HepG2 (cell line): ENCODE measurements at regions not wholly inside any gene's neighbourhood (a gene's known extent, or its start where the extent isn't known, plus 50 kb on each side); places are given as distances from the start of the nearest gene placed in this dataset.

Source experiments
- ATAC-seq: fragments of 200-7000 bp; cut with Tn5 transposase; 3 replicates; pipeline ENCODE4 v1.9.1; 2020; ENCODE audit warnings: mild to moderate bottlenecking, moderate library complexity
- BruUV-seq: library from RNA; stranded (reverse); fragments of 400-500 nt; replicated peaks from 2 replicates; lab custom pipeline; 2021; lab: Mats Ljungman, UMichigan
- CTCF ChIA-PET: fragments of 300-600 bp; formaldehyde crosslinking; extraction: SDS; loops from one replicate; lab custom pipeline; 2021; ENCODE audit warnings: low total read pairs, inconsistent platforms, low intra/inter-chr PET ratio; lab: Yijun Ruan, JAX
- POLR2A ChIA-PET: fragments of 350-600 bp; sonication (Branson Sonifier 250); formaldehyde crosslinking; loops from one replicate; lab custom pipeline; 2020; ENCODE audit warnings: antibody characterized with exemption, inconsistent platforms; lab: Yijun Ruan, JAX
- DNase-seq: peaks from one replicate; pipeline ENCODE4 v3.0.0-alpha.2; 2015; ENCODE audit warnings: low spot score
- FAIRE-seq: peaks from 3 replicates; lab custom pipeline; 2011; peaks lifted over from hg19 to GRCh38; lab: Jason Lieb, UNC
- H2AFZ ChIP-seq: one replicate; pipeline ENCODE4 v1.6.1; 2011; ENCODE audit warnings: low read length, inconsistent platforms
- H3K27ac ChIP-seq: fragments of 300-600 bp; 3 replicates; pipeline ENCODE4 v1.8.0; 2011; ENCODE audit warnings: mixed run types, mild to moderate bottlenecking, mixed read lengths, low read length, inconsistent platforms; ENCODE audit not compliant: insufficient read depth; ENCODE audit errors: extremely low read length
- H3K27me3 ChIP-seq, 2 experiments: fragments of 200-600 bp in 1 of 2; 2 replicates in 1 of 2; 3 replicates in 1 of 2; pipeline versions ENCODE4 v1.6.0 to v1.8.0; 2011; ENCODE audit warnings: low read length in 2 of 2, mild to moderate bottlenecking in 2 of 2, moderate library complexity in 2 of 2, inconsistent platforms in 1 of 2; ENCODE audit not compliant: insufficient read depth in 2 of 2, control insufficient read depth in 1 of 2
- H3K36me3 ChIP-seq, 2 experiments: fragments of 200-600 bp in 1 of 2; replicated peaks in 1 of 2; 2 replicates in 1 of 2; 3 replicates in 1 of 2; pipeline versions ENCODE4 v1.5.1 to v1.8.0; 2011; ENCODE audit warnings: low read length in 2 of 2, inconsistent platforms in 1 of 2; ENCODE audit not compliant: insufficient read depth in 2 of 2, control insufficient read depth in 1 of 2
- H3K4me1 ChIP-seq: 2 replicates; pipeline ENCODE4 v1.5.1; 2012; ENCODE audit warnings: low read length, inconsistent platforms; ENCODE audit not compliant: insufficient read depth
- H3K4me2 ChIP-seq: 2 replicates; pipeline ENCODE4 v1.6.0; 2011; ENCODE audit warnings: low read depth, low read length, inconsistent platforms
- H3K4me3 ChIP-seq, 3 experiments: fragments of 200-600 bp in 1 of 3; sonication (generic), shearing (Covaris generic) in 1 of 3; replicated peaks in 1 of 3; 2 replicates each; pipeline ENCODE4 v1.5.1; 2011 to 2016; ENCODE audit warnings: low read length in 3 of 3, inconsistent platforms in 2 of 3, low read depth in 2 of 3, mild to moderate bottlenecking in 2 of 3, control low read depth in 1 of 3, mixed read lengths in 1 of 3; ENCODE audit not compliant: insufficient read depth in 1 of 3
- H3K79me2 ChIP-seq: one replicate; pipeline ENCODE4 v1.6.1; 2011; ENCODE audit warnings: low read length, inconsistent platforms; ENCODE audit not compliant: insufficient read depth
- H3K9ac ChIP-seq: 2 replicates; pipeline ENCODE4 v1.6.0; 2011; ENCODE audit warnings: mild to moderate bottlenecking, low read depth, low read length, inconsistent platforms; ENCODE audit not compliant: insufficient read depth
- H3K9me3 ChIP-seq: 2 replicates; pipeline ENCODE4 v1.5.1; 2012; ENCODE audit warnings: mild to moderate bottlenecking, low read length
- H4K20me1 ChIP-seq: 2 replicates; pipeline ENCODE4 v1.6.0; 2011; ENCODE audit warnings: inconsistent platforms, mild to moderate bottlenecking, low read length, moderate library complexity; ENCODE audit not compliant: insufficient read depth
- TRAFD1 ChIP-seq: sonication (generic); formaldehyde crosslinking; IDR thresholded peaks from 2 replicates; pipeline ENCODE4 v1.5.1; 2020; ENCODE audit warnings: missing genetic modification reagents, mild to moderate bottlenecking, borderline replicate concordance
- WGBS: methylation state at CpG from one replicate; pipeline ENCODE4 v1.1.6; 2017; ENCODE audit warnings: low lambda C conversion rate; 5-methylcytosine and 5-hydroxymethylcytosine counted together
- in situ Hi-C: cut with HindIII; loops from 2 replicates; pipeline ENCODE4 v1.10.0; 2017; ENCODE audit warnings: low pct_unique_long_range_greater_than_20kb; ENCODE audit not compliant: extremely low pct_ligation_motif_present
- intact Hi-C: fragments of 100-400 bp; cut with micrococcal nuclease; formaldehyde crosslinking; loops from one replicate; pipeline ENCODE4 v1.10.0; 2022; ENCODE audit not compliant: unreplicated experiment
- TF ChIP-seq, protein P1 (sequence below), 2 experiments: sonication (generic) in 1 of 2; formaldehyde crosslinking in 1 of 2; IDR thresholded peaks; 2 replicates each; pipeline versions ENCODE4 v1.6.1 to v1.9.0; 2014 to 2022; ENCODE audit warnings: antibody characterized with exemption in 1 of 2, borderline replicate concordance in 1 of 2, inconsistent platforms in 1 of 2, low read depth in 1 of 2, missing genetic modification reagents in 1 of 2

- in situ Hi-C loops (no loop called here), intact Hi-C loops (no loop called here)
- no peak for ATAC-seq
- BruUV-seq = no TSS peak
- no peak for FAIRE-seq
- no peak overlapping the region for H3K27ac ChIP-seq
- no peak for TF ChIP-seq TRAFD1
- TF ChIP-seq, protein P1, sequence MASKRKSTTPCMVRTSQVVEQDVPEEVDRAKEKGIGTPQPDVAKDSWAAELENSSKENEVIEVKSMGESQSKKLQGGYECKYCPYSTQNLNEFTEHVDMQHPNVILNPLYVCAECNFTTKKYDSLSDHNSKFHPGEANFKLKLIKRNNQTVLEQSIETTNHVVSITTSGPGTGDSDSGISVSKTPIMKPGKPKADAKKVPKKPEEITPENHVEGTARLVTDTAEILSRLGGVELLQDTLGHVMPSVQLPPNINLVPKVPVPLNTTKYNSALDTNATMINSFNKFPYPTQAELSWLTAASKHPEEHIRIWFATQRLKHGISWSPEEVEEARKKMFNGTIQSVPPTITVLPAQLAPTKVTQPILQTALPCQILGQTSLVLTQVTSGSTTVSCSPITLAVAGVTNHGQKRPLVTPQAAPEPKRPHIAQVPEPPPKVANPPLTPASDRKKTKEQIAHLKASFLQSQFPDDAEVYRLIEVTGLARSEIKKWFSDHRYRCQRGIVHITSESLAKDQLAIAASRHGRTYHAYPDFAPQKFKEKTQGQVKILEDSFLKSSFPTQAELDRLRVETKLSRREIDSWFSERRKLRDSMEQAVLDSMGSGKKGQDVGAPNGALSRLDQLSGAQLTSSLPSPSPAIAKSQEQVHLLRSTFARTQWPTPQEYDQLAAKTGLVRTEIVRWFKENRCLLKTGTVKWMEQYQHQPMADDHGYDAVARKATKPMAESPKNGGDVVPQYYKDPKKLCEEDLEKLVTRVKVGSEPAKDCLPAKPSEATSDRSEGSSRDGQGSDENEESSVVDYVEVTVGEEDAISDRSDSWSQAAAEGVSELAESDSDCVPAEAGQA (IDR thresholded peaks at IDR 0.05; ENCODE audit: low read depth) = no peak
- TF ChIP-seq, protein P1 (CRISPR knock-in tag; IDR thresholded peaks at IDR 0.05; ENCODE audit: borderline replicate concordance) = no peak
- POLR2A ChIA-PET = no interaction called here
- no peak overlapping the region for H3K4me2 ChIP-seq
- H4K20me1 ChIP-seq = no peaks in the 10 kb centered on the region
- DNase-seq = no peak
- H3K9me3 ChIP-seq = no peaks in the 10 kb centered on the region
- no peaks in the 10 kb centered on the region for H3K27me3 ChIP-seq
- H3K36me3 ChIP-seq = no peaks in the 10 kb centered on the region
- no peak overlapping the region for H3K4me3 ChIP-seq
- 11% methylated on average over 13 of the region's 13 CpGs for WGBS
- no peaks in the 10 kb centered on the region for H3K4me1 ChIP-seq
- H3K79me2 ChIP-seq = no peaks in the 10 kb centered on the region
- H2AFZ ChIP-seq = no peak overlapping the region
- H3K9ac ChIP-seq = no peak overlapping the region
- CTCF ChIA-PET = no interaction called here
Measured at GRCh38 chr5:2912741-2913140, 161.3 kb upstream of the IRX2 start.
